Gastroesophageal sphincter (tissue), 3 donors: ENCODE measurements at regions not wholly inside any gene's neighbourhood (a gene's known extent, or its start where the extent isn't known, plus 50 kb on each side); places are given as distances from the start of the nearest gene placed in this dataset.

Experiments used
- POLR2A ChIP-seq, 2 donors: fragments of 450-650 bp; IDR thresholded peaks; one replicate each; pipeline ENCODE4 v1.6.1; 2017; ENCODE audit warnings: antibody characterized with exemption in 2 of 2, mild to moderate bottlenecking in 2 of 2, moderate library complexity in 1 of 2
- TF ChIP-seq, protein P1 (sequence below), 4 experiments: fragments of 200-600 bp in 2 of 4; fragments of 450-650 bp in 2 of 4; sonication (generic) in 1 of 4; IDR thresholded peaks; one replicate each; pipeline ENCODE4 v1.5.1; 2017 to 2019; ENCODE audit warnings: antibody characterized with exemption in 4 of 4, mild to moderate bottlenecking in 2 of 4, moderate library complexity in 2 of 4

DNA sequence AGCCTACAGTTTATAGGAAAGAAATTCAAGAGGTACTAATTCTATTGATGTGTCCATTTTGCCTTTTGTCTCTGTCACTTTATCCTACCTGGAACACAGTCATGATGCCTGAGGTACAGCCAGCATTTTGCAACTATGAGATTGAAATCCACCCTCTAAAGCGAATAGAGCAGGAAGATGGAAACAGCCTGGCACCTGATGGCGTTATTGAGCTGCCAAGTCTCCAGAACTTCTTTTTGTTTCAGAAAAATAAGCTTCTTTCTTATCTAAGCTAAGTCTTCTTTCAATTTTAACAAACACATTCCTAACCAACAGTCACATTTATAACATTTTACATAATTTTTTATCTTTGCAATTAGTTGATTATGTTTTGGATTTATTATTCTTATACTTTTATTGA is 182.1 kb downstream of the PAWR start:
- TF ChIP-seq, protein P1, sequence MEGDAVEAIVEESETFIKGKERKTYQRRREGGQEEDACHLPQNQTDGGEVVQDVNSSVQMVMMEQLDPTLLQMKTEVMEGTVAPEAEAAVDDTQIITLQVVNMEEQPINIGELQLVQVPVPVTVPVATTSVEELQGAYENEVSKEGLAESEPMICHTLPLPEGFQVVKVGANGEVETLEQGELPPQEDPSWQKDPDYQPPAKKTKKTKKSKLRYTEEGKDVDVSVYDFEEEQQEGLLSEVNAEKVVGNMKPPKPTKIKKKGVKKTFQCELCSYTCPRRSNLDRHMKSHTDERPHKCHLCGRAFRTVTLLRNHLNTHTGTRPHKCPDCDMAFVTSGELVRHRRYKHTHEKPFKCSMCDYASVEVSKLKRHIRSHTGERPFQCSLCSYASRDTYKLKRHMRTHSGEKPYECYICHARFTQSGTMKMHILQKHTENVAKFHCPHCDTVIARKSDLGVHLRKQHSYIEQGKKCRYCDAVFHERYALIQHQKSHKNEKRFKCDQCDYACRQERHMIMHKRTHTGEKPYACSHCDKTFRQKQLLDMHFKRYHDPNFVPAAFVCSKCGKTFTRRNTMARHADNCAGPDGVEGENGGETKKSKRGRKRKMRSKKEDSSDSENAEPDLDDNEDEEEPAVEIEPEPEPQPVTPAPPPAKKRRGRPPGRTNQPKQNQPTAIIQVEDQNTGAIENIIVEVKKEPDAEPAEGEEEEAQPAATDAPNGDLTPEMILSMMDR (IDR thresholded peaks at IDR 0.05), result no peak
- TF ChIP-seq POLR2A (IDR thresholded peaks at IDR 0.05), result no peak
